Lung (tissue), 11 donors: ENCODE measurements at regions not wholly inside any gene's neighbourhood (a gene's known extent, or its start where the extent isn't known, plus 50 kb on each side); places are given as distances from the start of the nearest gene placed in this dataset.
"Not testable (repeated sequence)": the region's sequence is repeated elsewhere in the genome, so short reads cannot be mapped to it uniquely, and the experiment has no call there.

Experiments used
- ATAC-seq: fragments of 200-7000 bp; cut with Tn5 transposase; one replicate; pipeline ENCODE4 v1.9.1; 2020; ENCODE audit warnings: moderate number of reproducible peaks; ENCODE audit not compliant: insufficient read depth, low FRiP score
- DNase-seq, 3 donors: peaks; one replicate each; pipeline ENCODE4 v3.0.0-alpha.2; 2013 to 2017
- H3K27ac ChIP-seq, 2 donors: one replicate each; pipeline ENCODE4 v1.5.1; 2013; ENCODE audit warnings: mild to moderate bottlenecking in 2 of 2, moderate library complexity in 2 of 2, control low read depth in 1 of 2, inconsistent platforms in 1 of 2, low read depth in 1 of 2, low read length in 1 of 2
- H3K27me3 ChIP-seq, 3 donors: one replicate each; pipeline ENCODE4 v1.5.1; 2013; ENCODE audit warnings: low read length in 2 of 3; ENCODE audit not compliant: control insufficient read depth in 3 of 3, insufficient read depth in 3 of 3
- H3K36me3 ChIP-seq, 4 donors: one replicate each; pipeline ENCODE4 v1.5.1; 2013; ENCODE audit warnings: low read length in 4 of 4, mild to moderate bottlenecking in 1 of 4, moderate library complexity in 1 of 4; ENCODE audit not compliant: control insufficient read depth in 4 of 4, insufficient read depth in 4 of 4
- H3K4me1 ChIP-seq, 5 donors: one replicate each; pipeline ENCODE4 v1.5.1; 2013; ENCODE audit warnings: low read length in 5 of 5, mild to moderate bottlenecking in 2 of 5, moderate library complexity in 1 of 5; ENCODE audit not compliant: control insufficient read depth in 5 of 5, insufficient read depth in 5 of 5
- H3K4me3 ChIP-seq: one replicate; pipeline ENCODE4 v1.5.1; 2013; ENCODE audit warnings: mild to moderate bottlenecking, control low read depth, moderate library complexity
- H3K9ac ChIP-seq, 2 donors: one replicate each; pipeline ENCODE4 v1.5.1; 2013; ENCODE audit warnings: low read length in 2 of 2, control low read depth in 1 of 2; ENCODE audit not compliant: insufficient read depth in 1 of 2
- H3K9me3 ChIP-seq, 4 donors: one replicate each; pipeline ENCODE4 v1.5.1; 2013; ENCODE audit warnings: low read length in 3 of 4, mild to moderate bottlenecking in 1 of 4, moderate library complexity in 1 of 4; ENCODE audit not compliant: control insufficient read depth in 4 of 4, insufficient read depth in 3 of 4
- WGBS, 2 donors: extraction: QIAGEN DNeasy Blood & Tissue Kit; methylation state at CpG; one replicate each; pipeline ENCODE4 v1.1.7; 2013; 5-methylcytosine and 5-hydroxymethylcytosine counted together
- TF ChIP-seq, protein P1 (sequence below): IDR thresholded peaks from 2 replicates; pipeline ENCODE4 v1.5.1; 2012; ENCODE audit warnings: mild to moderate bottlenecking; ENCODE audit errors: control extremely low read depth, extremely low read depth
- donor health status: control.
- donor health status: control.
- donor health status: Bipolar disorder and iron deficiency.
- donor health status: healthy.
- donor health status: DM: yes; HTN: yes; CAD: no.

DNA sequence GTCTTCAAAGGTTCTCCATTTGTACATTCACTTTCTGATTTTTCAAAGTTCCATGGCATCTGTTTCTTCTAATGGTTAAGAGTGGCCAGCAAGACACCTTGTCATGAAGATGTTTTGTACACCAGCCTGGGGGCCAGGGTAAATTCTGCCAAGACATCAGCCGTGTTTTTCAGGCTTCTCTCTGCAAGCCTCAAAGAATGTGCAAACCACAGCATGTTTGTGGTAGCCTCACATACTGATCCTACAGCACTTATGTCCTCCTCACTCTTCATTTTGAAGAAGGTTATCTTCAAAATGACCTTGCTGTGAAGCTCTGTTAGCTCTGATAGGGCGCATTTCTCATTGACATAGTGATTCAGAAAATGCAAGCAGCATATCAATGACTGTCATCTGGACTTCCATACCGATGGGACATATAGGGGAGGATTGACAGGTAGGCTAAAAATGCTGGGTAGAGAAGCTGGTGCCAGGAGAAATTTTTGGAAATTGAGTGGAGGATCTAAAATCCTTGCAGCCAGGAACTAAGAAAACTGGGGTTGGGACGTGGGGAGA, 59.3 kb upstream of the SPTLC3 start:
- Histone ChIP-seq H3K9ac (no peak overlapping the region), H3K27ac (no peak overlapping the region), H3K36me3 (no peaks in the 10 kb centered on the region), H3K27me3 (no peaks in the 10 kb centered on the region), H3K4me3 (no peak overlapping the region), H3K9me3 (no peaks in the 10 kb centered on the region), H3K4me1 (peaks cover 0 to 7% (median 0%) of the 10 kb centered on the region in 5 donors)
- TF ChIP-seq, protein P1, sequence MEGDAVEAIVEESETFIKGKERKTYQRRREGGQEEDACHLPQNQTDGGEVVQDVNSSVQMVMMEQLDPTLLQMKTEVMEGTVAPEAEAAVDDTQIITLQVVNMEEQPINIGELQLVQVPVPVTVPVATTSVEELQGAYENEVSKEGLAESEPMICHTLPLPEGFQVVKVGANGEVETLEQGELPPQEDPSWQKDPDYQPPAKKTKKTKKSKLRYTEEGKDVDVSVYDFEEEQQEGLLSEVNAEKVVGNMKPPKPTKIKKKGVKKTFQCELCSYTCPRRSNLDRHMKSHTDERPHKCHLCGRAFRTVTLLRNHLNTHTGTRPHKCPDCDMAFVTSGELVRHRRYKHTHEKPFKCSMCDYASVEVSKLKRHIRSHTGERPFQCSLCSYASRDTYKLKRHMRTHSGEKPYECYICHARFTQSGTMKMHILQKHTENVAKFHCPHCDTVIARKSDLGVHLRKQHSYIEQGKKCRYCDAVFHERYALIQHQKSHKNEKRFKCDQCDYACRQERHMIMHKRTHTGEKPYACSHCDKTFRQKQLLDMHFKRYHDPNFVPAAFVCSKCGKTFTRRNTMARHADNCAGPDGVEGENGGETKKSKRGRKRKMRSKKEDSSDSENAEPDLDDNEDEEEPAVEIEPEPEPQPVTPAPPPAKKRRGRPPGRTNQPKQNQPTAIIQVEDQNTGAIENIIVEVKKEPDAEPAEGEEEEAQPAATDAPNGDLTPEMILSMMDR = no peak
- WGBS, 2 donors = 69 to 89% methylated on average over 4 of the region's 4 CpGs
- ATAC-seq (no peak), DNase-seq (no peak)

DNA sequence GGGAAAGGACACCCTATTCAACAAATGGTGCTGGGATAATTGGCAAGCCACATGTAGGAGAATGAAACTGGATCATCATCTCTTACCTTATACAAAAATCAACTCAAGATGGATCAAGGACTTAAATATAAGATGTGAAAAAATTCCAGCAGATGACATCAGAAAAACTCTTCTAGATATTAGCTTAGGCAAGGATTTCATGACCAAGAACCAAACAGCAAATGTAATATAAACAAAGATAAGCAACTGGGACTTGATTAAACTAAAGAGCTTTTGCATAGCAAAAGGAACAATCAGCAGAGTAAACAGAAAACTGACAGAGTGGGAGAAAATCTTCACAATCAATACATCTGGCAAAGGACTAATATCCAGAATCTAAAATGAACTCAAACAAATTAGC, 54.5 kb upstream of the SPTLC3 start:
- H3K27me3 ChIP-seq, H3K9me3 ChIP-seq, H3K27ac ChIP-seq, H3K36me3 ChIP-seq, H3K4me3 ChIP-seq, ATAC-seq, DNase-seq, H3K9ac ChIP-seq, H3K4me1 ChIP-seq: not testable (repeated sequence)

DNA sequence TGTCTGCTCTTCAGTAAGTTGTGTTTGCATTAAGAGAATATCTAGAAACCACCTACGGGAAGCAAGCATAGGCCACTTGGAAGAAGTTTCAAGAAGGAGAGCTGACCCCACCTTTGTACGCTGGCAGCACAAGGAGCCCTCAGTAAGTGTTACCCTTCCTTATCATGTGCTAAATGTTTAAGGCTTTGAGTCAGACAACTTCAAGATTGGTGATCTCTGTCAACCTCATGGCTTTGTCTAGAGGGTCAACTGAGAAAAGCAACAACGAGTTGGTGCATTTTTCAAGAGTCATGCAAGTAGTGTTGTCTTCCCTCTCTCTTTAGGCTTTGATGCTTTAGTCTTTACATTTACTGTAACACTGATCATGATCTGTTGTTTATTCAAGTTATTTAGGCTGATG, 53.2 kb upstream of the SPTLC3 start:
- H3K36me3 ChIP-seq = no peaks in the 10 kb centered on the region
- no peaks in the 10 kb centered on the region for H3K27me3 ChIP-seq
- no peaks in the 10 kb centered on the region for H3K4me1 ChIP-seq
- no peak overlapping the region for H3K27ac ChIP-seq
- ATAC-seq = no peak
- TF ChIP-seq, protein P1 = no peak
- H3K4me3 ChIP-seq = no peak overlapping the region
- no peak for DNase-seq
- peaks cover 0 to 1% (median 0%) of the 10 kb centered on the region in 4 donors for H3K9me3 ChIP-seq
- 73 to 88% methylated on average over 3 of the region's 3 CpGs for WGBS, 2 donors
- H3K9ac ChIP-seq = no peak overlapping the region

DNA sequence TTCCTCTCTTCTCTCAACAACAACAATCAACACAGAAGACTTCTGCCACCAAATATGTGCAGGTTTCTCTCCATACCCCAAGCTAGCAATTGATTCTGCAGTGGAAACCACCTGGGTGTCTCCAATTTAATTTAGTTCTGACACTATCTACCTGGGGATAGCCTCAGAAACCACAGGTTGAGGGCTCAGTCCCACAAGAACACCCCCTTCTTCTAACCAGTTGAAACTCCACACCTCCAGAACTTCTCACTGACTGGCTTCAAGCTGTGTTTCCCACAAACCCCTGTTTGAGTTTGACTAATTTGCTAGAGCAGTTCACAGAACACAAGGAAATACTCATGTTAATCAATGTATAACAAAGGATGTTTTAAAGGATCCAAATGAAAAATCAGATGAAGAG, 52.5 kb upstream of the SPTLC3 start:
- DNase-seq (no peak), ATAC-seq (no peak)
- Histone ChIP-seq H3K27me3 (no peaks in the 10 kb centered on the region), H3K9me3 (peaks cover 0 to 1% (median 0%) of the 10 kb centered on the region in 4 donors), H3K9ac (no peak overlapping the region), H3K36me3 (no peaks in the 10 kb centered on the region), H3K4me1 (no peaks in the 10 kb centered on the region), H3K4me3 (no peak overlapping the region), H3K27ac (no peak overlapping the region)
- TF ChIP-seq, protein P1 = no peak
